Left ventricle myocardium inferior (tissue), 1 donor: ENCODE measurements at regions not wholly inside any gene's neighbourhood (a gene's known extent, or its start where the extent isn't known, plus 50 kb on each side); places are given as distances from the start of the nearest gene placed in this dataset.

Experiments used
- DNase-seq: peaks from one replicate; pipeline ENCODE4 v3.0.0-alpha.2; 2020
- H3K27ac ChIP-seq: fragments of 200-600 bp; replicated peaks from 2 replicates; pipeline ENCODE4 v1.8.0; 2021
- H3K27me3 ChIP-seq: fragments of 200-600 bp; 2 replicates; pipeline ENCODE4 v1.8.0; 2021; ENCODE audit warnings: low read depth
- H3K36me3 ChIP-seq: fragments of 200-600 bp; 2 replicates; pipeline ENCODE4 v1.8.0; 2021
- H3K4me1 ChIP-seq: fragments of 200-600 bp; 2 replicates; pipeline ENCODE4 v1.8.0; 2021
- H3K4me3 ChIP-seq: fragments of 200-600 bp; 2 replicates; pipeline ENCODE4 v1.8.0; 2021; ENCODE audit warnings: mild to moderate bottlenecking, moderate library complexity
- H3K9me3 ChIP-seq: fragments of 200-600 bp; replicated peaks from 2 replicates; pipeline ENCODE4 v1.8.0; 2021
- intact Hi-C: fragments of 100-400 bp; cut with micrococcal nuclease; formaldehyde crosslinking; loops from one replicate; pipeline ENCODE4 v1.11.0; 2022
- TF ChIP-seq, protein P1 (sequence below): fragments of 200-600 bp; IDR thresholded peaks from 2 replicates; pipeline ENCODE4 v1.8.0; 2021; ENCODE audit warnings: antibody characterized with exemption, mild to moderate bottlenecking, borderline replicate concordance
- donor health status: DM: no; HTN: yes; CAD: no; lungs with severe emphysema.

DNA sequence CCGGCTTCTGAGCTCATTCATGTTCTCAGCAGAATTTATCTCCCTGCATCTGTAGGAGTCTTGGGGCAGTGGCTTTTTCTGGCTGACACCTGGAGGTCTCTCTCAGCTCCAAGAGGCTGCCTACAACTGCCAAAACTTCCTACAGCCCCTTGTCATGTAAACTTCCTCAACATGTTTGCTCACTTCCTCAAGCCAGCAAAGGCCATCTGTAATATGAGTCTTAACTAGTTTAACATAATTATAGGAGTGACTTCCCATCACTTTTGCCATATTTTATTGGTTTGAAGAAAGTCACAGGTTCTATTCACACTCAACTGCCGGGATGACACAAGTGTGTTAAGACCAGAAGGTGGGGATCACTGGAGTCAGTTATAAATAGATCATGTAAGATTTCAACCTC lies 194.0 kb downstream of the VRK1 start:
- intact Hi-C loops, result no loop called here
- no peaks in the 10 kb centered on the region for H3K36me3 ChIP-seq
- no peaks in the 10 kb centered on the region for H3K4me1 ChIP-seq
- TF ChIP-seq, protein P1, sequence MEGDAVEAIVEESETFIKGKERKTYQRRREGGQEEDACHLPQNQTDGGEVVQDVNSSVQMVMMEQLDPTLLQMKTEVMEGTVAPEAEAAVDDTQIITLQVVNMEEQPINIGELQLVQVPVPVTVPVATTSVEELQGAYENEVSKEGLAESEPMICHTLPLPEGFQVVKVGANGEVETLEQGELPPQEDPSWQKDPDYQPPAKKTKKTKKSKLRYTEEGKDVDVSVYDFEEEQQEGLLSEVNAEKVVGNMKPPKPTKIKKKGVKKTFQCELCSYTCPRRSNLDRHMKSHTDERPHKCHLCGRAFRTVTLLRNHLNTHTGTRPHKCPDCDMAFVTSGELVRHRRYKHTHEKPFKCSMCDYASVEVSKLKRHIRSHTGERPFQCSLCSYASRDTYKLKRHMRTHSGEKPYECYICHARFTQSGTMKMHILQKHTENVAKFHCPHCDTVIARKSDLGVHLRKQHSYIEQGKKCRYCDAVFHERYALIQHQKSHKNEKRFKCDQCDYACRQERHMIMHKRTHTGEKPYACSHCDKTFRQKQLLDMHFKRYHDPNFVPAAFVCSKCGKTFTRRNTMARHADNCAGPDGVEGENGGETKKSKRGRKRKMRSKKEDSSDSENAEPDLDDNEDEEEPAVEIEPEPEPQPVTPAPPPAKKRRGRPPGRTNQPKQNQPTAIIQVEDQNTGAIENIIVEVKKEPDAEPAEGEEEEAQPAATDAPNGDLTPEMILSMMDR, result no peak
- no peak overlapping the region for H3K4me3 ChIP-seq
- H3K27ac ChIP-seq, result no peak overlapping the region
- no peak for DNase-seq
- H3K27me3 ChIP-seq, result peaks cover 25% of the 10 kb centered on the region
- peaks cover 10% of the 10 kb centered on the region for H3K9me3 ChIP-seq

DNA sequence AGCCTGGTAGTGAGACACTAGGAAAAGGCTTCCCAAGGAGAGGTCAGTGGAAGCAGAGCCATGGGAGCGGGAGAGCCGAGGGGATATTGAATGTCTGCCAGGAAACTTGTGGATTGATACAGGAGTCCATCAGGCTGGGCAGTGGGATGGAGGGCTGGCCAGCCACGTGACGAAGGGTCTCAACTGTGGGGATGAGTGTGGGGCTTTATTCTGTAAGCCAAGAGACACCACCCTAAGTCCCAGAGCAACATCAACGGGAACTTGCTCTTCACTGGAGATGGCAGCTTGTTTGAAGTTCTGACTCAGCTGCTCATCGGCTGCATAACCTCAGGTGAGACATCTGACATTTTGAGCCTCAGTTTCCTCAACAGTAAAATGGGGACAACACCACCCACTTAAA lies 197.8 kb downstream of the VRK1 start:
- TF ChIP-seq, protein P1, result no peak
- Histone ChIP-seq H3K27me3 (peaks cover 25% of the 10 kb centered on the region), H3K4me3 (no peak overlapping the region), H3K4me1 (no peaks in the 10 kb centered on the region), H3K36me3 (no peaks in the 10 kb centered on the region), H3K27ac (no peak overlapping the region), H3K9me3 (peaks cover 10% of the 10 kb centered on the region)
- no peak for DNase-seq
- intact Hi-C loops, result no loop called here

DNA sequence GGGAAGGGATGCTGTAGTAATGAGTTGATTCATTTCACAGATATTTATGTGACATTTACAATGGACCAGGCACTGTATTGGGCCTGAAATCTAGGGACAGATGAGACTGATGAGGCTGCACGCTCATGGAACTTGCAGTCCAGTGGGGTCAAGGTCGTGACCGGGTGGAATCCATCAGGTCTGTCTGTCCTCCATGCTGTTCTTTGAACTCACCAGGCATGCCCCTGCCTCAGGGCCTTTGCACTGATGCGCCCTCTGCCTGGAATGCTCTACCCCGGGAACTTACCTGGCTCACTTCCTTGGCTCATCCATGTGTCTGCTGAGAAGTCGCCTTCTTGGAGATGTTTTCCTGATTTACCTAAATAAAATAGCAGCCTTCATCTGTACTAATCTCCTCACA lies 200.1 kb downstream of the VRK1 start:
- no peaks in the 10 kb centered on the region for H3K4me1 ChIP-seq
- no peak overlapping the region for H3K27ac ChIP-seq
- TF ChIP-seq, protein P1, result no peak
- no peak overlapping the region for H3K4me3 ChIP-seq
- intact Hi-C loops, result no loop called here
- no peaks in the 10 kb centered on the region for H3K36me3 ChIP-seq
- DNase-seq, result no peak
- peaks cover 25% of the 10 kb centered on the region for H3K27me3 ChIP-seq
- no peaks in the 10 kb centered on the region for H3K9me3 ChIP-seq

DNA sequence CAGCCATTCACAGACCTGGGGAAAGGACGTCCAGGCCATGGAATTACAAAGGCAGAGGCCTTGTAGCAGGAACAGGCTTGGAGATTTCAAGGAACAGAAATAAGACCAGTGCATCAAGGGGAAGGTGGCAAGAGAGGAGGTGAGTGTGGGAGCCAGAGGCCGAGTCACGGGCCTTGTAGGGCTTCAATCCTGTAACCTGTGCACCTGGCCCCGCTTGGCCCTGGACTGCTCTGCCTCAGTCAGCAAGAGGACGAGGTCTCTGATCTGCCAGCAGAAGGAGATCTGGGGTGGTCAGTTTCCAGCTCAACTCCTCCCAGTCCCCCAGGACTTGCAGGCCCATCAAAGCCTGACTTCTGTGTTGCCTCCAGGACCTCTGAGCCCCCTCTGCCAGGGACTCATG lies 200.8 kb downstream of the VRK1 start:
- intact Hi-C loops, result no loop called here
- no peaks in the 10 kb centered on the region for H3K36me3 ChIP-seq
- no peaks in the 10 kb centered on the region for H3K9me3 ChIP-seq
- no peaks in the 10 kb centered on the region for H3K4me1 ChIP-seq
- no peak for DNase-seq
- peaks cover 19% of the 10 kb centered on the region for H3K27me3 ChIP-seq
- no peak overlapping the region for H3K27ac ChIP-seq
- TF ChIP-seq, protein P1, result no peak
- no peak overlapping the region for H3K4me3 ChIP-seq

DNA sequence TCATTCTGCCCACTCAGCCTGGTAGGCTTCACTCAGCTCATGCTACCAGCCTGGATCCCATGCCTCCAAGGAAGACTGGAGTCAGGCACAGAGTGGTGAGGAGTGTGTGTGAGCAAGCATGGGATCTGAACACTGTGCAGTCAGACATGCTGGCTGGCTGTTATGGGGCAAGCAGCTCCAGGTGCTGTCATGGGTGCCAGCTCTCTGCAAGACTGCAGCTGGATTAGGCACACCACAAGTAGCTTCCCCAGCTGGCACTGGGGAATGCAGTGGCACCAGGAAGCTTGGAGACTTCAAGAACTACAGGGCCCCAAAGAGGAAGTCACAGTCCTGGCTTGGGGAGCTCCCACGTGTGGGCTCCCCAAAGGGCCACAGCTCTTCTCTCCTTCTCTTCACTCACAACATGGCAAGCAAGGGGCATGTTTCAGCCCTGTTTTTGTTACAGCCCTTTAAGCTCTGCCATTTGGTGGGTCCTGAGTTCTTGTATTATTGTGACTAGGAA lies 202.5 kb downstream of the VRK1 start:
- no peaks in the 10 kb centered on the region for H3K36me3 ChIP-seq
- intact Hi-C loops, result no loop called here
- no peak overlapping the region for H3K27ac ChIP-seq

More for the DNA sequence above, 202.5 kb downstream of the VRK1 start:
- Histone ChIP-seq H3K27me3 (peaks cover 7% of the 10 kb centered on the region), H3K9me3 (no peaks in the 10 kb centered on the region), H3K4me1 (no peaks in the 10 kb centered on the region), H3K4me3 (no peak overlapping the region)
- no peak for DNase-seq
- TF ChIP-seq, protein P1, result no peak
